Cardiac muscle cell (in vitro differentiated cells and primary cell): ENCODE measurements at regions not wholly inside any gene's neighbourhood (a gene's known extent, or its start where the extent isn't known, plus 50 kb on each side); places are given as distances from the start of the nearest gene placed in this dataset.

Experiments used
- DNase-seq, 2 donors: peaks; one replicate each; pipeline versions ENCODE4 v3.0.0 to v3.0.0-alpha.2; 2010 to 2017; ENCODE audit warnings: low read depth in 1 of 2, low spot score in 1 of 2
- H3K27ac ChIP-seq: fragments of 200-600 bp; sonication (generic); 2 replicates; pipeline ENCODE4 v1.5.1; 2016
- H3K27me3 ChIP-seq: fragments of 200-600 bp; sonication (generic); 2 replicates; pipeline ENCODE4 v1.6.0; 2016; ENCODE audit warnings: control low read depth
- H3K36me3 ChIP-seq: fragments of 200-600 bp; sonication (generic); 2 replicates; pipeline ENCODE4 v1.5.1; 2016; ENCODE audit warnings: control low read depth
- H3K4me1 ChIP-seq: fragments of 200-600 bp; sonication (generic); 2 replicates; pipeline ENCODE4 v1.8.1; 2017; ENCODE audit warnings: low read depth, mild to moderate bottlenecking, mixed run types
- H3K4me3 ChIP-seq: fragments of 200-600 bp; sonication (generic); 2 replicates; pipeline ENCODE4 v1.5.1; 2016; ENCODE audit warnings: mild to moderate bottlenecking
- H3K9me3 ChIP-seq: fragments of 200-600 bp; sonication (generic); 2 replicates; pipeline ENCODE4 v1.5.1; 2017; ENCODE audit warnings: low read depth, mild to moderate bottlenecking, control low read depth
- CTCF ChIP-seq: IDR thresholded peaks from 2 replicates; pipeline ENCODE4 v1.5.1; 2012; ENCODE audit warnings: low read depth, mild to moderate bottlenecking, low read length

GRCh38 chr13:21767032-21767431 is 96.2 kb downstream of the FGF9 start:
- Histone ChIP-seq H3K27me3 (peaks cover 2% of the 10 kb centered on the region), H3K4me1 (no peaks in the 10 kb centered on the region), H3K36me3 (no peaks in the 10 kb centered on the region), H3K4me3 (no peak overlapping the region), H3K9me3 (no peaks in the 10 kb centered on the region), H3K27ac (no peak overlapping the region)
- TF ChIP-seq CTCF = no peak
- DNase-seq = no peak

- H3K9me3 ChIP-seq = no peaks in the 10 kb centered on the region
- H3K4me3 ChIP-seq = no peak overlapping the region
- no peak for TF ChIP-seq CTCF
- H3K27ac ChIP-seq = no peak overlapping the region
- peaks cover 2% of the 10 kb centered on the region for H3K27me3 ChIP-seq
- H3K36me3 ChIP-seq = no peaks in the 10 kb centered on the region
- no peaks in the 10 kb centered on the region for H3K4me1 ChIP-seq
- no peak for DNase-seq
Observed at GRCh38 chr13:21771075-21771474, 100.2 kb downstream of the FGF9 start.

- DNase-seq = no peak
- no peaks in the 10 kb centered on the region for H3K4me1 ChIP-seq
- no peaks in the 10 kb centered on the region for H3K9me3 ChIP-seq
- no peak for TF ChIP-seq CTCF
- no peak overlapping the region for H3K4me3 ChIP-seq
- no peaks in the 10 kb centered on the region for H3K27me3 ChIP-seq
- H3K27ac ChIP-seq = no peak overlapping the region
- H3K36me3 ChIP-seq = no peaks in the 10 kb centered on the region
Observed at GRCh38 chr13:21777166-21777565, 106.3 kb downstream of the FGF9 start.

- Histone ChIP-seq H3K4me3 (no peak overlapping the region), H3K9me3 (no peaks in the 10 kb centered on the region), H3K27me3 (no peaks in the 10 kb centered on the region), H3K36me3 (no peaks in the 10 kb centered on the region), H3K4me1 (no peaks in the 10 kb centered on the region), H3K27ac (no peak overlapping the region)
- no peak for TF ChIP-seq CTCF
- no peak for DNase-seq
Observed at GRCh38 chr13:21777813-21778212, 106.9 kb downstream of the FGF9 start.

GRCh38 chr13:21782736-21783135 is 111.9 kb downstream of the FGF9 start:
- no peaks in the 10 kb centered on the region for H3K27me3 ChIP-seq
- H3K27ac ChIP-seq = no peak overlapping the region

More at GRCh38 chr13:21782736-21783135, 111.9 kb downstream of the FGF9 start:
- Histone ChIP-seq H3K9me3 (no peaks in the 10 kb centered on the region), H3K36me3 (no peaks in the 10 kb centered on the region), H3K4me3 (no peak overlapping the region), H3K4me1 (no peaks in the 10 kb centered on the region)
- no peak for TF ChIP-seq CTCF
- no peak for DNase-seq
